Fibroblast of lung (primary cell): ENCODE measurements at regions not wholly inside any gene's neighbourhood (a gene's known extent, or its start where the extent isn't known, plus 50 kb on each side); places are given as distances from the start of the nearest gene placed in this dataset.

Experiments used
- DNase-seq, 2 donors: peaks; one replicate each; pipeline versions ENCODE4 v3.0.0 to v3.0.0-alpha.2; 2010; ENCODE audit warnings: low read depth in 2 of 2
- H2AFZ ChIP-seq: 2 replicates; pipeline ENCODE4 v1.5.1; 2012; ENCODE audit warnings: low read length, control low read depth, inconsistent platforms
- H3K27ac ChIP-seq: 2 replicates; pipeline ENCODE4 v1.5.1; 2011; ENCODE audit warnings: low read length, control low read depth; ENCODE audit not compliant: insufficient read depth
- H3K27me3 ChIP-seq: 2 replicates; pipeline ENCODE4 v1.5.1; 2011; ENCODE audit warnings: mild to moderate bottlenecking, low read length; ENCODE audit not compliant: control insufficient read depth, insufficient read depth
- H3K36me3 ChIP-seq: 2 replicates; pipeline ENCODE4 v1.5.1; 2011; ENCODE audit warnings: low read length; ENCODE audit not compliant: control insufficient read depth, insufficient read depth
- H3K4me1 ChIP-seq: 2 replicates; pipeline ENCODE4 v1.5.1; 2011; ENCODE audit warnings: low read length; ENCODE audit not compliant: control insufficient read depth, insufficient read depth; ENCODE audit errors: extremely low read depth
- H3K4me2 ChIP-seq: 2 replicates; pipeline ENCODE4 v1.5.1; 2011; ENCODE audit warnings: low read length, control low read depth; ENCODE audit not compliant: insufficient read depth; ENCODE audit errors: extremely low read depth
- H3K4me3 ChIP-seq, 4 experiments: fragments of 200-600 bp in 1 of 4; sonication (generic) in 1 of 4; replicated peaks in 1 of 4; 2 replicates each; pipeline ENCODE4 v1.5.1; 2011 to 2016; ENCODE audit warnings: low read length in 4 of 4, low read depth in 3 of 4, mild to moderate bottlenecking in 3 of 4, control low read depth in 2 of 4, inconsistent platforms in 1 of 4, mixed read lengths in 1 of 4; ENCODE audit not compliant: insufficient read depth in 1 of 4; ENCODE audit errors: control extremely low read depth in 1 of 4
- H3K79me2 ChIP-seq: 2 replicates; pipeline ENCODE4 v1.5.1; 2012; ENCODE audit warnings: mild to moderate bottlenecking, low read length, inconsistent platforms; ENCODE audit not compliant: control insufficient read depth, insufficient read depth
- H3K9ac ChIP-seq: 2 replicates; pipeline ENCODE4 v1.5.1; 2011; ENCODE audit warnings: mild to moderate bottlenecking, low read length, control low read depth; ENCODE audit not compliant: insufficient read depth
- H3K9me3 ChIP-seq: 2 replicates; pipeline ENCODE4 v1.5.1; 2012; ENCODE audit warnings: low read depth, low read length; ENCODE audit not compliant: control insufficient read depth, insufficient read depth
- H4K20me1 ChIP-seq: 2 replicates; pipeline ENCODE4 v1.5.1; 2011; ENCODE audit warnings: low read length; ENCODE audit not compliant: control insufficient read depth, insufficient read depth; ENCODE audit errors: extremely low read depth
- EZH2 ChIP-seq: IDR thresholded peaks from 2 replicates; pipeline ENCODE4 v1.5.1; 2012; ENCODE audit warnings: low read length, control low read depth, mild to moderate bottlenecking; ENCODE audit errors: missing control alignments
- TF ChIP-seq, protein P1 (sequence below), 2 donors: IDR thresholded peaks in 1 of 2; conservative IDR thresholded peaks in 1 of 2; 1 replicate in 1 of 2; 2 replicates in 1 of 2; pipeline ENCODE4 v1.5.1; 2011 to 2012; ENCODE audit warnings: low read length in 2 of 2, control low read depth in 1 of 2, inconsistent platforms in 1 of 2, low read depth in 1 of 2, mild to moderate bottlenecking in 1 of 2

DNA sequence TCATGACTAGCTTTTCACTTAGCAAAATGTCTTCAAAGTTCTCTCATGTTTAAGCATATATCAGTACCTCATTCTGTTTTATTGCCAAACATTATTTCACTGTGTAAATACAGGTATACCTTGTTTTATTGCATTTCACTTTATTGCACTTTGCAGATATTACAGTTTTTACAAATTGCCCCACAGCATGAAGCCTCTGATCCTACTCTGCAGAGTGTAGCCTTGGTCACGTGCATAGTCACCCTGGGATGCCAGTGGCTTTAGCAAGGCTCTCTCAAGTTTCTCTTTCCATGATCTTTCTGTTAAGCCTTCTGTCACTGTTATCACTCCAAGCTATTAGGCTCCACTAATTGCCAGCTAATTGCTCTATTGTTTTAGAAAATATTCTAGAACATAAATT, 182.2 kb upstream of the GRIA1 start:
- Histone ChIP-seq H3K79me2 (no peaks in the 10 kb centered on the region), H3K4me3 (no peak overlapping the region)

DNA sequence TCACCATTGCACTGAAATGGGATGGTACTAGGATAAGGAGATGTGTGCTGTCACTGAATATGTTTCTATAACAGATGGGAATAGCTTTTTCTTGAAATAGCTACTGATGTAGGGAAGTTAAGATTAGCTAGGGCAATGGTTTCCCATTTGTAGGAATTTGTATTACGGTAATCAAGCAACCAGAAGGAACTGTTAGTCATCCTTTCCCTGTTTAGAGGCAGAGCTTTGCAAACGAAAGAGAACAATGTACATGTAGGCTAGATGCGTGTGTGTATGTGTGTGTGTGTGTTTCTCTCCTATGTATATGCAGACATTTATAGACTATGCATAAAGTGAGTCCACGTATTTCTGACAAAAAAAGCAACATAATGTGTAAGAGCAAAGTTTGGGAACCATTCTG, 171.9 kb upstream of the GRIA1 start:
- TF ChIP-seq, protein P1, sequence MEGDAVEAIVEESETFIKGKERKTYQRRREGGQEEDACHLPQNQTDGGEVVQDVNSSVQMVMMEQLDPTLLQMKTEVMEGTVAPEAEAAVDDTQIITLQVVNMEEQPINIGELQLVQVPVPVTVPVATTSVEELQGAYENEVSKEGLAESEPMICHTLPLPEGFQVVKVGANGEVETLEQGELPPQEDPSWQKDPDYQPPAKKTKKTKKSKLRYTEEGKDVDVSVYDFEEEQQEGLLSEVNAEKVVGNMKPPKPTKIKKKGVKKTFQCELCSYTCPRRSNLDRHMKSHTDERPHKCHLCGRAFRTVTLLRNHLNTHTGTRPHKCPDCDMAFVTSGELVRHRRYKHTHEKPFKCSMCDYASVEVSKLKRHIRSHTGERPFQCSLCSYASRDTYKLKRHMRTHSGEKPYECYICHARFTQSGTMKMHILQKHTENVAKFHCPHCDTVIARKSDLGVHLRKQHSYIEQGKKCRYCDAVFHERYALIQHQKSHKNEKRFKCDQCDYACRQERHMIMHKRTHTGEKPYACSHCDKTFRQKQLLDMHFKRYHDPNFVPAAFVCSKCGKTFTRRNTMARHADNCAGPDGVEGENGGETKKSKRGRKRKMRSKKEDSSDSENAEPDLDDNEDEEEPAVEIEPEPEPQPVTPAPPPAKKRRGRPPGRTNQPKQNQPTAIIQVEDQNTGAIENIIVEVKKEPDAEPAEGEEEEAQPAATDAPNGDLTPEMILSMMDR (conservative IDR thresholded peaks at IDR 0.05 in 1 of 2, IDR thresholded peaks at IDR 0.05 in 1 of 2; ENCODE audit: low read depth in 1 of 2, low read length in 2 of 2), result no peak
- no peak for TF ChIP-seq EZH2
- Histone ChIP-seq H3K9ac (no peak overlapping the region), H3K9me3 (no peaks in the 10 kb centered on the region), H3K79me2 (no peaks in the 10 kb centered on the region), H3K36me3 (no peaks in the 10 kb centered on the region), H3K4me3 (no peak overlapping the region), H2AFZ (no peak overlapping the region), H3K4me1 (no peaks in the 10 kb centered on the region), H4K20me1 (no peaks in the 10 kb centered on the region), H3K4me2 (no peak overlapping the region), H3K27ac (no peak overlapping the region), H3K27me3 (no peaks in the 10 kb centered on the region)
- DNase-seq, result no peak

More for the DNA sequence above, 182.2 kb upstream of the GRIA1 start:
- H3K9ac ChIP-seq, result no peak overlapping the region
- no peak overlapping the region for H3K4me2 ChIP-seq
- no peaks in the 10 kb centered on the region for H3K27me3 ChIP-seq
- H3K9me3 ChIP-seq, result no peaks in the 10 kb centered on the region
- H3K4me1 ChIP-seq, result no peaks in the 10 kb centered on the region
- no peak overlapping the region for H3K27ac ChIP-seq
- DNase-seq, result no peak
- no peak for TF ChIP-seq EZH2
- TF ChIP-seq, protein P1 (conservative IDR thresholded peaks at IDR 0.05 in 1 of 2, IDR thresholded peaks at IDR 0.05 in 1 of 2; ENCODE audit: low read depth in 1 of 2, low read length in 2 of 2), result no peak
- H2AFZ ChIP-seq, result no peak overlapping the region
- H4K20me1 ChIP-seq, result no peaks in the 10 kb centered on the region
- H3K36me3 ChIP-seq, result no peaks in the 10 kb centered on the region

DNA sequence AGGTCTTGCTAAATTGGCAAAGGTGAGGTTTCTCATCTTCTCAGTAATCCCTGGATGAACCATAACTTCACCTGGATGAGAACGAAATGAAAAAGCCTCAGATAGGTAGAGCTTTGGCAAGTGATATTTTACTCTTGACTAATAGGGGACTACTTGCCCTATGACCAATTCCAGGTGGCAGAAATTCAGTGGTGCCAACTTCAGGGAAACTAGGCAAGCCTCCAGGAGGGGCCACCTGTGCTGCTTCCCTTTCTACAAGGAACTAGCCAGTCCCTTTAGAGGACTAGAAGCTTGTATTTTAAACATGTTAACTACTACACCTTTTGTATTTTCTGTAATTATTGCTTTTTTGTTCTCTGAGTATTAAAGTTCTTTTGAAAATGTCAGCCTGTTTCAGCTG, 169.0 kb upstream of the GRIA1 start:
- H2AFZ ChIP-seq, result no peak overlapping the region
- no peak overlapping the region for H3K27ac ChIP-seq
- DNase-seq, result no peak
- no peaks in the 10 kb centered on the region for H3K79me2 ChIP-seq
- TF ChIP-seq EZH2, result no peak
- TF ChIP-seq, protein P1 (conservative IDR thresholded peaks at IDR 0.05 in 1 of 2, IDR thresholded peaks at IDR 0.05 in 1 of 2; ENCODE audit: low read depth in 1 of 2, low read length in 2 of 2), result no peak
- H3K4me1 ChIP-seq, result no peaks in the 10 kb centered on the region
- no peak overlapping the region for H3K4me2 ChIP-seq
- no peak overlapping the region for H3K4me3 ChIP-seq
- H4K20me1 ChIP-seq, result no peaks in the 10 kb centered on the region
- no peaks in the 10 kb centered on the region for H3K9me3 ChIP-seq
- no peaks in the 10 kb centered on the region for H3K27me3 ChIP-seq
- no peak overlapping the region for H3K9ac ChIP-seq
- no peaks in the 10 kb centered on the region for H3K36me3 ChIP-seq
